Tibial artery (tissue), 4 donors: ENCODE measurements at regions not wholly inside any gene's neighbourhood (a gene's known extent, or its start where the extent isn't known, plus 50 kb on each side); places are given as distances from the start of the nearest gene placed in this dataset.

ENCODE experiments used
- DNase-seq, 2 donors: peaks; one replicate each; pipeline ENCODE4 v3.0.0-alpha.2; 2019
- H3K27ac ChIP-seq, 2 donors: fragments of 200-600 bp; sonication (generic) in 1 of 2; 1 replicate in 1 of 2; 2 replicates in 1 of 2; pipeline ENCODE4 v1.5.1; 2018 to 2019; ENCODE audit warnings: mild to moderate bottlenecking in 1 of 2
- H3K27me3 ChIP-seq, 2 donors: fragments of 200-600 bp; sonication (generic) in 1 of 2; one replicate each; pipeline versions ENCODE4 v1.5.1 to v1.6.0; 2016 to 2019
- H3K36me3 ChIP-seq, 3 donors: fragments of 200-600 bp; sonication (generic) in 2 of 3; one replicate each; pipeline ENCODE4 v1.5.1; 2016 to 2019; ENCODE audit warnings: mild to moderate bottlenecking in 2 of 3
- H3K4me1 ChIP-seq, 4 donors: fragments of 200-600 bp; sonication (generic) in 2 of 4; 1 replicate in 3 of 4; 2 replicates in 1 of 4; pipeline ENCODE4 v1.5.1; 2016 to 2019
- H3K4me3 ChIP-seq, 2 donors: fragments of 200-600 bp; sonication (generic) in 1 of 2; 1 replicate in 1 of 2; 2 replicates in 1 of 2; pipeline ENCODE4 v1.5.1; 2018 to 2019; ENCODE audit warnings: mild to moderate bottlenecking in 2 of 2
- H3K9me3 ChIP-seq, 3 donors: fragments of 200-600 bp; sonication (generic) in 1 of 3; one replicate each; pipeline ENCODE4 v1.5.1; 2016 to 2019
- intact Hi-C: fragments of 100-400 bp; cut with DNase I; formaldehyde crosslinking; loops from one replicate; pipeline ENCODE4 v1.15.0; 2023; ENCODE audit warnings: low total_unique reads
- TF ChIP-seq, protein P1 (sequence below), 2 experiments: fragments of 200-600 bp in 1 of 2; fragments of 450-650 bp in 1 of 2; IDR thresholded peaks; one replicate each; pipeline ENCODE4 v1.5.1; 2017 to 2019; ENCODE audit warnings: antibody characterized with exemption in 2 of 2, mild to moderate bottlenecking in 1 of 2, moderate library complexity in 1 of 2

DNA sequence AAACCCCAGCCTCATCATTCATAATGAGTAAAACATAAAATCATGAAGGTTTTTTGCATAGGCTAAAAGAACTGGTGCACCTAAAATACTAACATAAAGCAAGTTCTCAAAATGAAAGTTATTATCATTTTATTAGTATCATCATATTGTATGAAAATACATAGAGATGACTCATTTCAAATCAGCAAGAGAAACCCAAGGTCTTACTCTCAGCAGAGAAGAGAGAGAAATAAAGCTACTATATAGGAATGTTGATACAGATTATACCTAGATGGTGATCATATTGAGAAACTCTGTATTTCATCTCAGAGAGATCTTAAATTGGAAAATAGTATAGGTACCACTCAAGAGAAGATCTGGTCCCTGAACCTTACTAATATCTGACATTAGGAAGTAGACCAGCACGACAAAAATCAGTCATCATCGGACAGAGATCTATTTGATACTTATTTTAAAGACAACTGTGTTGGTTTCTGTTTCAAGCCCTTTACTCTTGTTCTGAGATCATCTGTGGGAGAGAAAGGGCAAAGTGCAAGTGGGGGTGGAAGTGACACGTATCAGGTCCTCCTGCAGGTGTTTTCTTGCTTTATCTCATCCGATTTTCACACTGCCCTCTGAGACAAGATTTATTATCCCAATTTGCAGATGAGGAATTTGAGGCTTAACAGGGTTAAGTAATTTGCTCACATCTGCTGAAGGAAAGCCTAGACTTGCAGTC, 532.3 kb downstream of the MAFB start:
- no peaks in the 10 kb centered on the region for H3K4me1 ChIP-seq
- no peaks in the 10 kb centered on the region for H3K36me3 ChIP-seq
- TF ChIP-seq, protein P1, sequence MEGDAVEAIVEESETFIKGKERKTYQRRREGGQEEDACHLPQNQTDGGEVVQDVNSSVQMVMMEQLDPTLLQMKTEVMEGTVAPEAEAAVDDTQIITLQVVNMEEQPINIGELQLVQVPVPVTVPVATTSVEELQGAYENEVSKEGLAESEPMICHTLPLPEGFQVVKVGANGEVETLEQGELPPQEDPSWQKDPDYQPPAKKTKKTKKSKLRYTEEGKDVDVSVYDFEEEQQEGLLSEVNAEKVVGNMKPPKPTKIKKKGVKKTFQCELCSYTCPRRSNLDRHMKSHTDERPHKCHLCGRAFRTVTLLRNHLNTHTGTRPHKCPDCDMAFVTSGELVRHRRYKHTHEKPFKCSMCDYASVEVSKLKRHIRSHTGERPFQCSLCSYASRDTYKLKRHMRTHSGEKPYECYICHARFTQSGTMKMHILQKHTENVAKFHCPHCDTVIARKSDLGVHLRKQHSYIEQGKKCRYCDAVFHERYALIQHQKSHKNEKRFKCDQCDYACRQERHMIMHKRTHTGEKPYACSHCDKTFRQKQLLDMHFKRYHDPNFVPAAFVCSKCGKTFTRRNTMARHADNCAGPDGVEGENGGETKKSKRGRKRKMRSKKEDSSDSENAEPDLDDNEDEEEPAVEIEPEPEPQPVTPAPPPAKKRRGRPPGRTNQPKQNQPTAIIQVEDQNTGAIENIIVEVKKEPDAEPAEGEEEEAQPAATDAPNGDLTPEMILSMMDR (IDR thresholded peaks at IDR 0.05), result no peak
- no peak for DNase-seq
- H3K27me3 ChIP-seq, result no peaks in the 10 kb centered on the region
- H3K9me3 ChIP-seq, result no peaks in the 10 kb centered on the region
- intact Hi-C loops, result loop anchor here (5.0 kb wide), 1 partner anchor 536 kb away; no protein-coding TSS in a partner anchor
- H3K4me3 ChIP-seq, result no peak overlapping the region
- H3K27ac ChIP-seq, result no peak overlapping the region

DNA sequence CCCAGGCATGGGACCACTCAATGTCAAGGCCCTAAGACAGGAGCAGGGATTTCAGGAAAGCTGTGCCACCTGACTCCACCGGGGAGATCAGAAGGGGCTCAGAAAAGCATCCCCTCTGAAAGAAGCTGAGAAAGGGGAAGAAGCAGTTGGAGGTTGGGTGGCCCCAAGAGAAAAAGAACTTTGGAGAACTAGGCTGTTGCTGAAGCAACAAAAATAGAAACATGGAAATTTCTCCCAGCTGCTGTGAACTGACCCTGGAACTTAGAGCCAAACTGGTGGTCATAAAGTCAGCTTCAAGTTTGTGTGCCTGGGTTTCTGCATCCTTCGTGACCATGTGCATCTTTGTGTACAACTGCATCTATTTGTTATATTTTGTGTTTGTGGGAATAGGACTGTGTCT, 534.5 kb downstream of the MAFB start:
- DNase-seq, result no peak
- no peak overlapping the region for H3K27ac ChIP-seq
- H3K4me1 ChIP-seq, result no peaks in the 10 kb centered on the region
- H3K27me3 ChIP-seq, result no peaks in the 10 kb centered on the region
- H3K9me3 ChIP-seq, result no peaks in the 10 kb centered on the region
- H3K36me3 ChIP-seq, result no peaks in the 10 kb centered on the region
- TF ChIP-seq, protein P1 (IDR thresholded peaks at IDR 0.05), result no peak
- intact Hi-C loops, result no loop called here
- H3K4me3 ChIP-seq, result no peak overlapping the region

DNA sequence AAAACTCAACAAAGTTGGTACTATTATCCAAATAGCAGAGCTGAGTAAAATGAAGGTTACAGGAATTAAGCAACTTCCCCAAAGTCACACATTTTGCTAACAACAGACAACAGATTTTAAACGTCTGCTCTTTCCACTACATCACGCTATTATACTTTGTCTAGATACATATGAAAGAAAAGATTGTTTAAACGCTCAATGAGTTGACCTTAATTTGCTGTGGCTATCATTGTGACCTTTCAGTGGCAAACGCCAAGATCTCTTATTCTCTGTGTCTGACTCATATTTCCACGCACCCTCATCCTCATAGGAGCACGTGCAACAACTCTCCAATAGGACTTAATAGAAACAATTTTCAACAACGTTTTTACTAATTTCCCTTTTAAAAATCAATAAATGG, 540.1 kb downstream of the MAFB start:
- H3K36me3 ChIP-seq, result no peaks in the 10 kb centered on the region
- no peaks in the 10 kb centered on the region for H3K27me3 ChIP-seq
- no peak for DNase-seq
- intact Hi-C loops, result no loop called here
- no peaks in the 10 kb centered on the region for H3K4me1 ChIP-seq
- H3K4me3 ChIP-seq, result no peak overlapping the region
- H3K9me3 ChIP-seq, result no peaks in the 10 kb centered on the region
- H3K27ac ChIP-seq, result no peak overlapping the region
- TF ChIP-seq, protein P1 (IDR thresholded peaks at IDR 0.05), result no peak

DNA sequence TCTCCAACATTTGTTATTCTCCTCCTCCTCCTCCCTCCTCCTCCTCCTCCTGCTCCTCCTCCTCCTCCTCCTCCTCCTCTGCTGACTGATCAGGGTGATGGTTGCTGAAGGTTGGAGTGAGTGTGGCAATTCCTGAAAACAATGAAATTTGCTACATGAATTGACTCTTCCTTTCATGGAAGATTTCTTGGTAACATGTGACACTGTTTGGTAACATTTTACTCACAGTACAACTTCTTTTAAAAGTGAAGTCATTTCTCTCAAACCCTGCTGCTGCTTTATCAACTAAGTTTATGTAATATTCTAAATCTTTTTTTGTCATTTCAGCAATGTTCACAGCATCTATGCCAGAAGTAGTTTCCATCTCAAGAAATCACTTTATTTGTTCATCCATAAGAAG, 543.0 kb downstream of the MAFB start:
- Histone ChIP-seq H3K36me3 (no peaks in the 10 kb centered on the region), H3K4me1 (no peaks in the 10 kb centered on the region), H3K9me3 (no peaks in the 10 kb centered on the region), H3K4me3 (no peak overlapping the region), H3K27ac (no peak overlapping the region), H3K27me3 (no peaks in the 10 kb centered on the region)
- no peak for DNase-seq
- TF ChIP-seq, protein P1 (IDR thresholded peaks at IDR 0.05), result no peak
- intact Hi-C loops, result no loop called here

DNA sequence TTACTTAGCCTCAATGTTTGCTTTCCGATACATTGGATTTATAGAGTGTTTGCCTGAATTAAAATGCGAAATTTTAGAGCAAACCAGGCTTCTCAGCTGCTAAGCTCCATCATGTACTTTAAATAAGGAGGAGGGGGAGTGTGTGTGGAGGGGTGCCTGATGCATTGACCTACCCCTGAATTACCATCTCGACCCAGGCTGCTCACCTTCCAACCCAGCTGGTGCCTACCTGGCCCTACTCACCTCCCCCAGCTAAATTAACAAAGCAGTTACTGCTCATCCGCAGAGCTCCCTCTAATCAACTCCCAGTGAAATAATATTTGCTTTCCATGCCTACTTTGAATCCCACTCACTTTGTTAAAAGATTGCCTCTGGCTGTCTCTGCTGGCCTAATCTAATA, 544.5 kb downstream of the MAFB start:
- DNase-seq, result no peak
- TF ChIP-seq, protein P1 (IDR thresholded peaks at IDR 0.05), result no peak
- Histone ChIP-seq H3K4me1 (no peaks in the 10 kb centered on the region), H3K27ac (no peak overlapping the region), H3K36me3 (no peaks in the 10 kb centered on the region), H3K27me3 (no peaks in the 10 kb centered on the region), H3K9me3 (no peaks in the 10 kb centered on the region), H3K4me3 (no peak overlapping the region)
- intact Hi-C loops, result no loop called here
